CD14-positive monocyte (primary cell): ENCODE measurements at regions not wholly inside any gene's neighbourhood (a gene's known extent, or its start where the extent isn't known, plus 50 kb on each side); places are given as distances from the start of the nearest gene placed in this dataset.

Experiments
- DNase-seq, 3 donors: peaks; one replicate each; pipeline ENCODE4 v3.0.0-alpha.2; 2011 to 2022
- H2AFZ ChIP-seq: 2 replicates; pipeline ENCODE4 v1.6.0; 2012; ENCODE audit warnings: mild to moderate bottlenecking, low read depth, low read length, inconsistent platforms; ENCODE audit not compliant: insufficient read depth, poor library complexity, severe bottlenecking
- H3K27ac ChIP-seq, 2 donors: 1 replicate in 1 of 2; 2 replicates in 1 of 2; pipeline ENCODE4 v1.5.1; 2012 to 2013; ENCODE audit warnings: low read length in 2 of 2, control low read depth in 1 of 2, inconsistent platforms in 1 of 2, low read depth in 1 of 2, mild to moderate bottlenecking in 1 of 2
- H3K27me3 ChIP-seq, 2 donors: one replicate each; pipeline versions ENCODE4 v1.6.0 to v1.6.1; 2011 to 2013; ENCODE audit warnings: low read length in 2 of 2; ENCODE audit not compliant: control insufficient read depth in 2 of 2, insufficient read depth in 2 of 2
- H3K36me3 ChIP-seq, 2 donors: replicated peaks in 1 of 2; 1 replicate in 1 of 2; 2 replicates in 1 of 2; pipeline versions ENCODE4 v1.5.1 to v1.6.1; 2012 to 2013; ENCODE audit warnings: low read length in 2 of 2, control low read depth in 1 of 2, inconsistent platforms in 1 of 2, mild to moderate bottlenecking in 1 of 2; ENCODE audit not compliant: insufficient read depth in 2 of 2, control insufficient read depth in 1 of 2
- H3K4me1 ChIP-seq, 2 donors: 1 replicate in 1 of 2; 2 replicates in 1 of 2; pipeline versions ENCODE4 v1.5.1 to v1.6.1; 2012 to 2013; ENCODE audit warnings: low read length in 2 of 2, control low read depth in 1 of 2, inconsistent platforms in 1 of 2, mild to moderate bottlenecking in 1 of 2, moderate library complexity in 1 of 2; ENCODE audit not compliant: insufficient read depth in 2 of 2, control insufficient read depth in 1 of 2
- H3K4me2 ChIP-seq: replicated peaks from 2 replicates; pipeline ENCODE3; 2012; ENCODE audit warnings: low read length, moderate library complexity, mild to moderate bottlenecking; ENCODE audit not compliant: poor library complexity, severe bottlenecking; ENCODE audit errors: extremely low read depth
- H3K4me3 ChIP-seq, 3 experiments: fragments of 200-600 bp in 1 of 3; sonication (generic) in 1 of 3; replicated peaks in 1 of 3; 1 replicate in 2 of 3; 2 replicates in 1 of 3; pipeline ENCODE4 v1.5.1; 2011 to 2013; ENCODE audit warnings: low read length in 3 of 3, mild to moderate bottlenecking in 3 of 3, control low read depth in 2 of 3, low read depth in 2 of 3, inconsistent platforms in 1 of 3, moderate library complexity in 1 of 3
- H3K79me2 ChIP-seq: 2 replicates; pipeline ENCODE4 v1.6.0; 2012; ENCODE audit warnings: mild to moderate bottlenecking, control low read depth, inconsistent platforms, low read length, moderate library complexity; ENCODE audit not compliant: insufficient read depth
- H3K9ac ChIP-seq: 2 replicates; pipeline ENCODE4 v1.6.0; 2017; ENCODE audit warnings: low read length, mild to moderate bottlenecking; ENCODE audit not compliant: insufficient read depth, poor library complexity, severe bottlenecking
- H3K9me3 ChIP-seq, 2 donors: replicated peaks in 1 of 2; 1 replicate in 1 of 2; 2 replicates in 1 of 2; pipeline versions ENCODE4 v1.5.1 to v1.6.1; 2012 to 2013; ENCODE audit warnings: low read length in 2 of 2, control low read depth in 1 of 2; ENCODE audit not compliant: control insufficient read depth in 1 of 2, insufficient read depth in 1 of 2
- H4K20me1 ChIP-seq: 2 replicates; pipeline ENCODE4 v1.6.0; 2012; ENCODE audit warnings: mild to moderate bottlenecking, low read length, control low read depth, moderate library complexity; ENCODE audit not compliant: insufficient read depth
- H3K27ac Mint-ChIP-seq, 7 donors: one replicate each; pipeline ENCODE4 v1.8.0; 2020; ENCODE audit warnings: mild to moderate bottlenecking in 7 of 7, mixed read lengths in 7 of 7, moderate library complexity in 6 of 7, inconsistent platforms in 2 of 7
- H3K27me3 Mint-ChIP-seq, 3 donors: one replicate each; pipeline ENCODE4 v1.8.0; 2021 to 2022; ENCODE audit warnings: low read depth in 3 of 3, mild to moderate bottlenecking in 3 of 3, mixed read lengths in 3 of 3, moderate library complexity in 3 of 3, inconsistent platforms in 1 of 3
- H3K36me3 Mint-ChIP-seq, 2 donors: one replicate each; pipeline ENCODE4 v1.8.0; 2020; ENCODE audit warnings: mixed read lengths in 2 of 2, inconsistent platforms in 1 of 2, mild to moderate bottlenecking in 1 of 2
- H3K4me1 Mint-ChIP-seq: one replicate; pipeline ENCODE4 v1.8.0; 2020; ENCODE audit warnings: mild to moderate bottlenecking, mixed read lengths
- H3K4me3 Mint-ChIP-seq, 2 donors: one replicate each; pipeline ENCODE4 v1.8.0; 2020; ENCODE audit warnings: mild to moderate bottlenecking in 2 of 2, mixed read lengths in 2 of 2, moderate library complexity in 1 of 2
- H3K9me3 Mint-ChIP-seq, 7 donors: one replicate each; pipeline ENCODE4 v1.8.0; 2020 to 2022; ENCODE audit warnings: mixed read lengths in 7 of 7, mild to moderate bottlenecking in 6 of 7, moderate library complexity in 6 of 7, inconsistent platforms in 2 of 7
- CTCF ChIP-seq: fragments of 200-600 bp; IDR thresholded peaks from one replicate; pipeline ENCODE4 v1.8.0; 2022; ENCODE audit warnings: antibody characterized with exemption, mild to moderate bottlenecking
- WGBS: methylation state at CpG from one replicate; pipeline ENCODE4 v1.1.5; 2013; ENCODE audit warnings: missing lambda C conversion rate; ENCODE audit not compliant: insufficient coverage; 5-methylcytosine and 5-hydroxymethylcytosine counted together
- intact Hi-C, 2 donors: fragments of 100-400 bp; cut with micrococcal nuclease; formaldehyde crosslinking; loops; one replicate each; pipeline versions ENCODE4 v1.15.0 to v1.15.1; 2023

- Histone ChIP-seq H3K4me3 (peak overlapping the region; percentile 85 to 100 (median 97)), H3K4me2 (peak overlapping the region; percentile 84), H3K79me2 (peaks cover 71% of the 10 kb centered on the region), H4K20me1 (peaks cover 46% of the 10 kb centered on the region), H3K9ac (peak overlapping the region; percentile 100), H3K36me3 (peaks cover 12 to 25% of the 10 kb centered on the region in 2 donors), H3K27me3 (peaks cover 0 to 13% of the 10 kb centered on the region in 2 donors), H3K27ac (peak overlapping the region; percentile 99 to 100), H3K4me1 (peaks cover 59 to 68% of the 10 kb centered on the region in 2 donors), H2AFZ (no peak overlapping the region), H3K9me3 (no peaks in the 10 kb centered on the region)
- Mint-ChIP-seq H3K9me3 (peaks cover 0 to 3% (median 0%) of the 10 kb centered on the region in 7 donors), H3K36me3 (peaks cover 19 to 22% of the 10 kb centered on the region in 2 donors), H3K27me3 (peaks cover 5 to 14% (median 13%) of the 10 kb centered on the region in 3 donors), H3K27ac (peak overlapping the region; percentile 94 to 99 (median 98)), H3K4me1 (peaks cover 61% of the 10 kb centered on the region), H3K4me3 (peak overlapping the region; percentile 86 to 95)
- TF ChIP-seq CTCF = no peak
- under 1% methylated on average over 57 of the region's 69 CpGs for WGBS
- peak; percentile 94 to 99 (median 96) for DNase-seq
- intact Hi-C loops = loop anchor here (2.0 to 10.0 kb wide), 5 partner anchors 37 to 511 kb away; partner anchors contain the start of gene TRIM13 (in 2 of the 2)
Measured at GRCh38 chr13:50123862-50124535, 108.8 kb downstream of the KCNRG start.

- peaks cover 12 to 21% (median 21%) of the 10 kb centered on the region in 3 donors for H3K27me3 Mint-ChIP-seq
Measured at GRCh38 chr13:50124536-50125303, 109.5 kb downstream of the KCNRG start.

More at GRCh38 chr13:50124536-50125303, 109.5 kb downstream of the KCNRG start:
- Mint-ChIP-seq H3K9me3 (peaks cover 0 to 3% (median 0%) of the 10 kb centered on the region in 7 donors), H3K36me3 (peaks cover 20 to 23% of the 10 kb centered on the region in 2 donors), H3K27ac (peak overlapping the region; percentile 89 to 95 (median 94)), H3K4me3 (peak overlapping the region; percentile 78 to 81), H3K4me1 (peaks cover 63% of the 10 kb centered on the region)
- peak overlapping the region; percentile 85 to 100 (median 97) for H3K4me3 ChIP-seq
- H3K27ac ChIP-seq = peak overlapping the region; percentile 99 to 100
- peak overlapping the region; percentile 84 for H3K4me2 ChIP-seq
- peaks cover 0 to 20% of the 10 kb centered on the region in 2 donors for H3K27me3 ChIP-seq
- H4K20me1 ChIP-seq = peaks cover 39% of the 10 kb centered on the region
- H3K36me3 ChIP-seq = peaks cover 9 to 21% of the 10 kb centered on the region in 2 donors
- peak overlapping the region; percentile 100 for H3K9ac ChIP-seq
- TF ChIP-seq CTCF = no peak
- peaks cover 61 to 72% of the 10 kb centered on the region in 2 donors for H3K4me1 ChIP-seq
- under 1% methylated on average over 63 of the region's 78 CpGs for WGBS
- no peaks in the 10 kb centered on the region for H3K9me3 ChIP-seq
- DNase-seq = peak in 1 of 3 donors; percentile 92
- H2AFZ ChIP-seq = peak overlapping the region; percentile 12
- H3K79me2 ChIP-seq = peaks cover 64% of the 10 kb centered on the region
- intact Hi-C loops = loop anchor here (5.0 to 10.0 kb wide), 6 partner anchors 37 to 510 kb away; partner anchors contain the start of gene TRIM13 (in 2 of the 2)
